ENCODE measurements at regions not wholly inside any gene's neighbourhood (a gene's known extent, or its start where the extent isn't known, plus 50 kb on each side); places are given as distances from the start of the nearest gene placed in this dataset.

DNA sequence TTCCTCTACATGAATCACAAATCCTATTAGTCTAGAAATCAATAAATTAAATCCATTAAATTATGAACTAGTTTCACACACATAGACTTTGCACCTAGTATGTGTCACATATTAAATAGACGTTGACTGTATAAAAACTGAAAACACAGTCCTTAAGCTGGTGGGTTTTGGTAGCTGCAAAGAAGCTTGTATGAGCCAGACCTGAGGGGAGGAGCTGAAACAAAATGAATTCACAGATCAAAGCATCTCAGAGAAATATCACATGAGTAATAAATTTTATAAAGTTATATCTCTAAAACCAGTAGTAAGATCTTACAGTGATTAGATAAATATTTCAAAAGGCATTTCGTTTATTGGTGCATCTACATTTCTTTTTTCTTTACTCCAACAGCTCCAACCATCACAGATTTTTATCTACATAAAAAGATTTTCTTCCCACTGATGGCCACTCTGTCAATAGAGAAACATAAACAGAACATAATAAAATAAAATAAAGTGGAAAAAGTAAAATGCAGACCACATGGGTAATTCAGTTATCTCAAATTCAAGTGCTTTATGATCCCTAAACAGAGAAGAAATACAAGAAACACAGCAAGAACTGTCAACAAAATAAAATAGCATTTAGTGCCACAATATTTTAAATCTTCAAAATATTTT, 420.0 kb upstream of the CYRIA start:
- H3K4me3 Mint-ChIP-seq (ENCODE audit: low read depth, unreplicated experiment): no peak overlapping the region
- no peaks in the 10 kb centered on the region for H3K27me3 Mint-ChIP-seq (ENCODE audit: unreplicated experiment)
- H3K4me1 Mint-ChIP-seq (ENCODE audit: low read depth, unreplicated experiment): no peaks in the 10 kb centered on the region
- TF ChIP-seq, protein P1, sequence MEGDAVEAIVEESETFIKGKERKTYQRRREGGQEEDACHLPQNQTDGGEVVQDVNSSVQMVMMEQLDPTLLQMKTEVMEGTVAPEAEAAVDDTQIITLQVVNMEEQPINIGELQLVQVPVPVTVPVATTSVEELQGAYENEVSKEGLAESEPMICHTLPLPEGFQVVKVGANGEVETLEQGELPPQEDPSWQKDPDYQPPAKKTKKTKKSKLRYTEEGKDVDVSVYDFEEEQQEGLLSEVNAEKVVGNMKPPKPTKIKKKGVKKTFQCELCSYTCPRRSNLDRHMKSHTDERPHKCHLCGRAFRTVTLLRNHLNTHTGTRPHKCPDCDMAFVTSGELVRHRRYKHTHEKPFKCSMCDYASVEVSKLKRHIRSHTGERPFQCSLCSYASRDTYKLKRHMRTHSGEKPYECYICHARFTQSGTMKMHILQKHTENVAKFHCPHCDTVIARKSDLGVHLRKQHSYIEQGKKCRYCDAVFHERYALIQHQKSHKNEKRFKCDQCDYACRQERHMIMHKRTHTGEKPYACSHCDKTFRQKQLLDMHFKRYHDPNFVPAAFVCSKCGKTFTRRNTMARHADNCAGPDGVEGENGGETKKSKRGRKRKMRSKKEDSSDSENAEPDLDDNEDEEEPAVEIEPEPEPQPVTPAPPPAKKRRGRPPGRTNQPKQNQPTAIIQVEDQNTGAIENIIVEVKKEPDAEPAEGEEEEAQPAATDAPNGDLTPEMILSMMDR (IDR thresholded peaks at IDR 0.05; ENCODE audit: unreplicated experiment): no peak
- peaks cover 6% of the 10 kb centered on the region for H3K9me3 Mint-ChIP-seq (ENCODE audit: low read depth, unreplicated experiment)
- no peaks in the 10 kb centered on the region for H3K36me3 Mint-ChIP-seq (ENCODE audit: insufficient read depth, unreplicated experiment)
- H3K27ac Mint-ChIP-seq (ENCODE audit: unreplicated experiment): no peak overlapping the region
- DNase-seq: no peak
- BruUV-seq (replicated peaks): no TSS peak
- CTCF ChIA-PET: interaction anchor here (0.5 kb wide), 1 partner anchor 317 kb away, joined by 3 read pairs; no protein-coding TSS in a partner anchor
- intact Hi-C loops (cut with micrococcal nuclease; ENCODE audit: unreplicated experiment): no loop called here

- Mint-ChIP-seq H3K4me1 (ENCODE audit: low read depth, unreplicated experiment) (no peaks in the 10 kb centered on the region), H3K36me3 (ENCODE audit: insufficient read depth, unreplicated experiment) (no peaks in the 10 kb centered on the region), H3K27me3 (ENCODE audit: unreplicated experiment) (no peaks in the 10 kb centered on the region), H3K4me3 (ENCODE audit: low read depth, unreplicated experiment) (no peak overlapping the region), H3K27ac (ENCODE audit: unreplicated experiment) (no peak overlapping the region), H3K9me3 (ENCODE audit: low read depth, unreplicated experiment) (peaks cover 5% of the 10 kb centered on the region)
- DNase-seq: no peak
- TF ChIP-seq, protein P1 (IDR thresholded peaks at IDR 0.05; ENCODE audit: unreplicated experiment): no peak
- no TSS peak for BruUV-seq (replicated peaks)
- CTCF ChIA-PET: no interaction called here
- intact Hi-C loops (cut with micrococcal nuclease; ENCODE audit: unreplicated experiment): no loop called here
These were observed 419.2 kb upstream of the CYRIA start for GRCh38 chr2:17084877-17085276.

GRCh38 chr2:17083902-17084301, 418.3 kb upstream of the CYRIA start:
- peaks cover 5% of the 10 kb centered on the region for H3K9me3 Mint-ChIP-seq (ENCODE audit: low read depth, unreplicated experiment)

GRCh38 chr2:17079262-17079661, 413.6 kb upstream of the CYRIA start:
- Mint-ChIP-seq H3K9me3 (ENCODE audit: low read depth, unreplicated experiment) (peaks cover 4% of the 10 kb centered on the region), H3K4me3 (ENCODE audit: low read depth, unreplicated experiment) (no peak overlapping the region), H3K4me1 (ENCODE audit: low read depth, unreplicated experiment) (no peaks in the 10 kb centered on the region), H3K27ac (ENCODE audit: unreplicated experiment) (no peak overlapping the region), H3K27me3 (ENCODE audit: unreplicated experiment) (no peaks in the 10 kb centered on the region), H3K36me3 (ENCODE audit: insufficient read depth, unreplicated experiment) (no peaks in the 10 kb centered on the region)
- DNase-seq: no peak
- no TSS peak for BruUV-seq (replicated peaks)
- intact Hi-C loops (cut with micrococcal nuclease; ENCODE audit: unreplicated experiment): no loop called here
- CTCF ChIA-PET: no interaction called here
- TF ChIP-seq, protein P1 (IDR thresholded peaks at IDR 0.05; ENCODE audit: unreplicated experiment): no peak

More at GRCh38 chr2:17083902-17084301, 418.3 kb upstream of the CYRIA start:
- no TSS peak for BruUV-seq (replicated peaks)
- Mint-ChIP-seq H3K4me3 (ENCODE audit: low read depth, unreplicated experiment) (no peak overlapping the region), H3K36me3 (ENCODE audit: insufficient read depth, unreplicated experiment) (no peaks in the 10 kb centered on the region), H3K4me1 (ENCODE audit: low read depth, unreplicated experiment) (no peaks in the 10 kb centered on the region), H3K27ac (ENCODE audit: unreplicated experiment) (no peak overlapping the region), H3K27me3 (ENCODE audit: unreplicated experiment) (no peaks in the 10 kb centered on the region)
- TF ChIP-seq, protein P1 (IDR thresholded peaks at IDR 0.05; ENCODE audit: unreplicated experiment): no peak
- no peak for DNase-seq
- CTCF ChIA-PET: no interaction called here
- intact Hi-C loops (cut with micrococcal nuclease; ENCODE audit: unreplicated experiment): no loop called here
